Smooth muscle cell (in vitro differentiated cells): ENCODE measurements at regions not wholly inside any gene's neighbourhood (a gene's known extent, or its start where the extent isn't known, plus 50 kb on each side); places are given as distances from the start of the nearest gene placed in this dataset.

Source experiments
- DNase-seq: peaks from one replicate; lab custom pipeline; 2025; ENCODE audit not compliant: unreplicated experiment; lab: John Stamatoyannopoulos, UW
- H2AFZ ChIP-seq: fragments of 200-600 bp; sonication (generic); 2 replicates; pipeline ENCODE4 v1.6.0; 2016; ENCODE audit warnings: antibody characterized with exemption, low read depth, mild to moderate bottlenecking
- H3F3A ChIP-seq: fragments of 200-600 bp; sonication (generic); 2 replicates; pipeline ENCODE4 v1.6.0; 2017; ENCODE audit warnings: antibody characterized with exemption, low read depth
- H3K27ac ChIP-seq: fragments of 200-600 bp; sonication (generic); 2 replicates; pipeline ENCODE4 v1.5.1; 2016; ENCODE audit warnings: low read depth, mild to moderate bottlenecking
- H3K27me3 ChIP-seq: fragments of 200-600 bp; sonication (generic); 2 replicates; pipeline ENCODE4 v1.6.1; 2016; ENCODE audit warnings: low read depth, mild to moderate bottlenecking
- H3K36me3 ChIP-seq: fragments of 200-600 bp; sonication (generic); 2 replicates; pipeline ENCODE4 v1.5.1; 2016; ENCODE audit warnings: low read depth
- H3K4me1 ChIP-seq: fragments of 200-600 bp; sonication (generic); 2 replicates; pipeline ENCODE4 v1.5.1; 2016; ENCODE audit warnings: low read depth
- H3K4me2 ChIP-seq: fragments of 200-600 bp; sonication (generic); 2 replicates; pipeline ENCODE4 v1.6.0; 2016; ENCODE audit warnings: mild to moderate bottlenecking
- H3K4me3 ChIP-seq: fragments of 200-600 bp; sonication (generic); 2 replicates; pipeline ENCODE4 v1.5.1; 2016; ENCODE audit warnings: mild to moderate bottlenecking
- H3K79me2 ChIP-seq: fragments of 200-600 bp; sonication (generic); 2 replicates; pipeline ENCODE4 v1.6.0; 2016; ENCODE audit warnings: low read depth, mild to moderate bottlenecking
- H3K9ac ChIP-seq: fragments of 200-600 bp; sonication (generic); 2 replicates; pipeline ENCODE4 v1.6.0; 2016; ENCODE audit warnings: low read depth
- H3K9me3 ChIP-seq: fragments of 200-600 bp; sonication (generic); replicated peaks from 2 replicates; pipeline ENCODE4 v1.5.1; 2016; ENCODE audit warnings: low read depth
- H4K20me1 ChIP-seq: fragments of 200-600 bp; sonication (generic); 2 replicates; pipeline ENCODE4 v1.6.0; 2016; ENCODE audit warnings: low read depth
- CTCF ChIP-seq: fragments of 200-600 bp; sonication (generic); IDR thresholded peaks from 2 replicates; pipeline ENCODE4 v1.5.1; 2017; ENCODE audit warnings: borderline replicate concordance, mild to moderate bottlenecking, antibody characterized with exemption; ENCODE audit not compliant: insufficient read depth, poor library complexity, severe bottlenecking
- whole genome bisulfite sequencing: methylation state at CpG from one replicate; pipeline ENCODE4 v1.1.7; 2016; ENCODE audit warnings: low lambda C conversion rate; 5-methylcytosine and 5-hydroxymethylcytosine counted together

- H4K20me1 ChIP-seq: no peaks in the 10 kb centered on the region
- no peak overlapping the region for H3K4me2 ChIP-seq
- H3F3A ChIP-seq: no peaks in the 10 kb centered on the region
- WGBS: 87% methylated on average over 11 of the region's 11 CpGs
- DNase-seq: no peak
- H3K4me3 ChIP-seq: no peak overlapping the region
- H3K9ac ChIP-seq: no peak overlapping the region
- no peaks in the 10 kb centered on the region for H3K27me3 ChIP-seq
- H3K27ac ChIP-seq: no peak overlapping the region
- H3K9me3 ChIP-seq: no peaks in the 10 kb centered on the region
- TF ChIP-seq CTCF: no peak
- H3K36me3 ChIP-seq: no peaks in the 10 kb centered on the region
- H3K4me1 ChIP-seq: peaks cover 10% of the 10 kb centered on the region
- no peaks in the 10 kb centered on the region for H3K79me2 ChIP-seq
- H2AFZ ChIP-seq: no peak overlapping the region
These were observed 88.8 kb upstream of the SEPTIN5 start for GRCh38 chr22:19625331-19626041.

GRCh38 chr22:19626042-19626587 lies 88.2 kb upstream of the SEPTIN5 start:
- Histone ChIP-seq H3K9ac (no peak overlapping the region), H4K20me1 (no peaks in the 10 kb centered on the region), H2AFZ (no peak overlapping the region), H3F3A (no peaks in the 10 kb centered on the region), H3K36me3 (no peaks in the 10 kb centered on the region), H3K27ac (no peak overlapping the region), H3K4me3 (no peak overlapping the region), H3K4me1 (peaks cover 10% of the 10 kb centered on the region), H3K9me3 (no peaks in the 10 kb centered on the region), H3K79me2 (no peaks in the 10 kb centered on the region), H3K27me3 (no peaks in the 10 kb centered on the region), H3K4me2 (no peak overlapping the region)
- WGBS: 86% methylated on average over 7 of the region's 7 CpGs
- no peak for DNase-seq
- no peak for TF ChIP-seq CTCF

- H3K9ac ChIP-seq: no peak overlapping the region
- no peaks in the 10 kb centered on the region for H3K79me2 ChIP-seq
- TF ChIP-seq CTCF: no peak
- no peaks in the 10 kb centered on the region for H3F3A ChIP-seq
- H3K4me1 ChIP-seq: peaks cover 5% of the 10 kb centered on the region
- no peak overlapping the region for H2AFZ ChIP-seq
- H3K4me3 ChIP-seq: no peak overlapping the region
- H3K36me3 ChIP-seq: no peaks in the 10 kb centered on the region
- no peak overlapping the region for H3K27ac ChIP-seq
- WGBS: 81% methylated on average over 4 of the region's 4 CpGs
- no peaks in the 10 kb centered on the region for H4K20me1 ChIP-seq
- no peak for DNase-seq
- H3K27me3 ChIP-seq: no peaks in the 10 kb centered on the region
- H3K9me3 ChIP-seq: no peaks in the 10 kb centered on the region
- H3K4me2 ChIP-seq: no peak overlapping the region
These were observed 87.6 kb upstream of the SEPTIN5 start for GRCh38 chr22:19626666-19627065.
